Astrocyte (in vitro differentiated cells and primary cell): ENCODE measurements at regions not wholly inside any gene's neighbourhood (a gene's known extent, or its start where the extent isn't known, plus 50 kb on each side); places are given as distances from the start of the nearest gene placed in this dataset.

Experiments used
- CTCF ChIP-seq: IDR thresholded peaks from 2 replicates; pipeline ENCODE4 v1.5.1; 2011; ENCODE audit warnings: low read depth, mild to moderate bottlenecking, inconsistent platforms, low read length, moderate library complexity; ENCODE audit not compliant: insufficient read depth
- EZH2 ChIP-seq: IDR thresholded peaks from 2 replicates; pipeline ENCODE4 v1.6.1; 2012; ENCODE audit warnings: mild to moderate bottlenecking, low read length, inconsistent platforms; ENCODE audit not compliant: insufficient read depth

GRCh38 chr6:92714346-92714745 lies 705.0 kb downstream of the EPHA7 start:
- TF ChIP-seq CTCF = no peak
- no peak for TF ChIP-seq EZH2
